Endodermal cell (in vitro differentiated cells): ENCODE measurements at regions not wholly inside any gene's neighbourhood (a gene's known extent, or its start where the extent isn't known, plus 50 kb on each side); places are given as distances from the start of the nearest gene placed in this dataset.

Source experiments
- DNase-seq: peaks from one replicate; pipeline ENCODE4 v3.0.0-alpha.2; 2017
- H3K27ac ChIP-seq: 2 replicates; pipeline ENCODE4 v1.5.1; 2013; ENCODE audit warnings: mild to moderate bottlenecking, low read depth, low read length, moderate library complexity
- H3K27me3 ChIP-seq: 2 replicates; pipeline ENCODE4 v1.6.1; 2013; ENCODE audit warnings: mild to moderate bottlenecking, low read length, moderate library complexity; ENCODE audit not compliant: insufficient read depth, control insufficient read depth, poor library complexity, severe bottlenecking
- H3K36me3 ChIP-seq: 2 replicates; pipeline ENCODE4 v1.7.0; 2013; ENCODE audit warnings: mild to moderate bottlenecking, low read length, moderate library complexity; ENCODE audit not compliant: control insufficient read depth, insufficient read depth
- H3K4me1 ChIP-seq: one replicate; pipeline ENCODE4 v1.7.0; 2013; ENCODE audit warnings: low read length; ENCODE audit not compliant: control insufficient read depth, insufficient read depth
- H3K4me3 ChIP-seq: 2 replicates; pipeline ENCODE4 v1.5.1; 2013; ENCODE audit warnings: mild to moderate bottlenecking, low read length, moderate library complexity
- H3K9ac ChIP-seq: 2 replicates; pipeline ENCODE4 v1.6.1; 2013; ENCODE audit warnings: mild to moderate bottlenecking, low read length, moderate library complexity; ENCODE audit not compliant: poor library complexity, severe bottlenecking; ENCODE audit errors: extremely low read depth
- H3K9me3 ChIP-seq: 2 replicates; pipeline ENCODE4 v1.6.1; 2013; ENCODE audit warnings: mild to moderate bottlenecking, low read length, moderate library complexity; ENCODE audit not compliant: control insufficient read depth
- H3K27ac Mint-ChIP-seq: 2 replicates; pipeline ENCODE4 v1.8.0; 2020; ENCODE audit warnings: mixed read lengths
- H3K27me3 Mint-ChIP-seq: 2 replicates; pipeline ENCODE4 v1.8.0; 2021; ENCODE audit warnings: mild to moderate bottlenecking, mixed read lengths; ENCODE audit not compliant: insufficient read depth
- H3K36me3 Mint-ChIP-seq: 2 replicates; pipeline ENCODE4 v1.8.0; 2020; ENCODE audit warnings: low read depth, mixed read lengths
- H3K4me1 Mint-ChIP-seq: 2 replicates; pipeline ENCODE4 v1.8.0; 2020; ENCODE audit warnings: mixed read lengths
- H3K4me3 Mint-ChIP-seq: 2 replicates; pipeline ENCODE4 v1.8.0; 2020; ENCODE audit warnings: mild to moderate bottlenecking, moderate library complexity, mixed read lengths
- H3K9me3 Mint-ChIP-seq: 2 replicates; pipeline ENCODE4 v1.8.0; 2020; ENCODE audit warnings: mild to moderate bottlenecking, mixed read lengths
- CTCF ChIP-seq: fragments of 200-600 bp; sonication (generic); conservative IDR thresholded peaks from 2 replicates; pipeline ENCODE4 v1.5.0; 2021; ENCODE audit warnings: antibody characterized with exemption, mild to moderate bottlenecking
- WGBS, 2 experiments: methylation state at CpG; one replicate each; pipeline versions ENCODE4 v1.1.5 to v1.1.7; 2013; ENCODE audit warnings: missing lambda C conversion rate in 2 of 2, mixed read lengths in 1 of 2; ENCODE audit not compliant: insufficient coverage in 1 of 2, insufficient read length in 1 of 2; 5-methylcytosine and 5-hydroxymethylcytosine counted together

DNA sequence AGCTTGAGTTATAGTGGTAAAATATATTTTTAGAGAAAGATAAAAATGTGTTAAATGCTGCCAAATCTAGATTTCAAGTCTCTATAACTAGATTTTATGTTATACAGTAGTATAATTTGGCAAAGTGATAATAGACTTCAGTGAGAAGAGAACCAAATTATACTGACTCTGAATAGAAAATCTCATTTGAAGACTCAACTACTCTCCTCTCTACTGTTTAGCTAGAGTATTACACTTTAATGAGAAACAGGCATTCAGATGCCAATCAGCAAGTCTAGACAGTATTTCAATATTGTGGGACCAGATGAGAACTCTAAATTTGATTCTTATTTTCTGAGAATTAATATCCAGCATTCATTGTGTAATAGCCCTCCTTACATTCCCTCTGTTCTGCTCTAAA, 311.2 kb downstream of the SLITRK5 start:
- Histone ChIP-seq H3K9ac (no peak overlapping the region), H3K36me3 (no peaks in the 10 kb centered on the region), H3K9me3 (peaks cover 14% of the 10 kb centered on the region), H3K27me3 (no peaks in the 10 kb centered on the region), H3K4me1 (no peaks in the 10 kb centered on the region), H3K27ac (no peak overlapping the region), H3K4me3 (no peak overlapping the region)
- H3K36me3 Mint-ChIP-seq: no peaks in the 10 kb centered on the region
- no peaks in the 10 kb centered on the region for H3K27me3 Mint-ChIP-seq
- H3K4me1 Mint-ChIP-seq: no peaks in the 10 kb centered on the region
- no peak for DNase-seq
- no peak overlapping the region for H3K4me3 Mint-ChIP-seq
- H3K27ac Mint-ChIP-seq: no peak overlapping the region
- H3K9me3 Mint-ChIP-seq: peaks cover 31% of the 10 kb centered on the region
- no peak for TF ChIP-seq CTCF

DNA sequence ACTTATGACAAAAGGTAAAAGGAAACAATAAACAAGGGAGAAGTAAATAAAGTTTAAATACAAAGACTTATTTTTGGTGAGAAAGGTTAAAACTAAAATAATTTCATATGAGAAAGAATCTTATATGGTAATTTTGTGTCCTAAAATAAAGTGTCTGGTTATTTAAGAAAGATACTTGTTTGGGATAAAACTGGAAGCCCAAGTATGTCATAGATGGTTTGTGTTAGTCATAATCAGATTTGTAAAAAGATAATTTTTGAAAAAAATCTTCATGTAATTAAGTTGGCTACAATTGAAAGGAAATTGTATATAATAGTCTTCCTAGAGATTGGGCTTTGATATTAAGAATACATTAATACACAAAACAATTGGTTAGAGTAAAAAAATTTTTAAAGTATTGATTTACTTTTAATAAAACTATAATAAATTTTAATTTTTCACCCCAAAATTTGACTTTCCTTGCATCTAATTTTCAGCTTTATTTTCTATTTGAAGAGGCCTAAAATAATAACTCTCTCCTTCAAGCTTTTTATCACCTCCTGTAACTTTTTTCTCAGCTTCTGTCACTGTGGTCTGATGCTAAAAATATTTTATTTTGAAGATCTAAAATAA, 315.6 kb downstream of the SLITRK5 start:
- Mint-ChIP-seq H3K4me1 (no peaks in the 10 kb centered on the region), H3K9me3 (peaks cover 22% of the 10 kb centered on the region), H3K27me3 (no peaks in the 10 kb centered on the region), H3K36me3 (no peaks in the 10 kb centered on the region), H3K27ac (no peak overlapping the region), H3K4me3 (no peak overlapping the region)
- Histone ChIP-seq H3K4me3 (no peak overlapping the region), H3K27me3 (no peaks in the 10 kb centered on the region), H3K9me3 (peaks cover 24% of the 10 kb centered on the region), H3K27ac (no peak overlapping the region), H3K4me1 (no peaks in the 10 kb centered on the region), H3K9ac (no peak overlapping the region), H3K36me3 (no peaks in the 10 kb centered on the region)
- no peak for DNase-seq
- TF ChIP-seq CTCF: no peak

- no peaks in the 10 kb centered on the region for H3K4me1 Mint-ChIP-seq
Measured at GRCh38 chr13:87998081-87998480, 326.9 kb downstream of the SLITRK5 start.

More at GRCh38 chr13:87998081-87998480, 326.9 kb downstream of the SLITRK5 start:
- Mint-ChIP-seq H3K27ac (no peak overlapping the region), H3K9me3 (peaks cover 18% of the 10 kb centered on the region), H3K36me3 (no peaks in the 10 kb centered on the region), H3K27me3 (no peaks in the 10 kb centered on the region), H3K4me3 (no peak overlapping the region)
- Histone ChIP-seq H3K9ac (no peak overlapping the region), H3K27me3 (no peaks in the 10 kb centered on the region), H3K4me3 (no peak overlapping the region), H3K27ac (no peak overlapping the region), H3K9me3 (peaks cover 18% of the 10 kb centered on the region), H3K36me3 (no peaks in the 10 kb centered on the region), H3K4me1 (no peaks in the 10 kb centered on the region)
- WGBS, 2 experiments: 84 to 100% methylated on average over 1 of the region's 1 CpG
- DNase-seq: no peak
- TF ChIP-seq CTCF: no peak
